ENCODE measurements at regions not wholly inside any gene's neighbourhood (a gene's known extent, or its start where the extent isn't known, plus 50 kb on each side); places are given as distances from the start of the nearest gene placed in this dataset.

DNA sequence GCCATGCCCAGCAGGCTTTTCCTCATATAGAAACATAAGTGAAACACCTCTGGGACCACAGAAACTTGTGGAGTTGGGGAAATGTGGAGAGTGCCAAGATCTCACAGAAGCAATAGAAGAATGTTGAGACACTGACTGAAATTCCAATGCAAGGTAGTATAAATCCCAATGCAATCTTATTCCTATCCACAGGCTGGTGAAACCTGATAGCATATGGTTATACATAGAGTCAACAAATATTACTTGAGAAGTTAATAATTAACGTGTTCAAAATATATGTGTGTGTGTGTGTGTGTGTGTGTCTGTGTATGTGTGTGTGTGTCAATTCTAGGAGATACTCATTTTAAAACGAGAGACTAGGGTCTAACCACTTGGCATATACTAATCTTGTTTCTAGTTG is 776.8 kb upstream of the ACVR2A start:
- Histone ChIP-seq H3K4me3 (ENCODE audit: severe bottlenecking) (no peak overlapping the region), H3K36me3 (ENCODE audit: low read depth) (no peaks in the 10 kb centered on the region), H3K27me3 (ENCODE audit: insufficient read depth, poor library complexity, severe bottlenecking) (no peaks in the 10 kb centered on the region), H3K9me3 (ENCODE audit: severe bottlenecking) (no peaks in the 10 kb centered on the region), H3K27ac (ENCODE audit: poor library complexity, severe bottlenecking) (no peak overlapping the region), H3K4me1 (ENCODE audit: insufficient read depth, poor library complexity, severe bottlenecking) (no peaks in the 10 kb centered on the region)
- no peak for DNase-seq (ENCODE audit: low spot score)
- no peak for ATAC-seq (ENCODE audit: low read depth)
- TF ChIP-seq CTCF (IDR thresholded peaks at IDR 0.05; ENCODE audit: poor library complexity, severe bottlenecking), result no peak

- Histone ChIP-seq H3K9me3 (ENCODE audit: severe bottlenecking) (no peaks in the 10 kb centered on the region), H3K4me1 (ENCODE audit: insufficient read depth, poor library complexity, severe bottlenecking) (no peaks in the 10 kb centered on the region), H3K4me3 (ENCODE audit: severe bottlenecking) (no peak overlapping the region), H3K36me3 (ENCODE audit: low read depth) (no peaks in the 10 kb centered on the region), H3K27ac (ENCODE audit: poor library complexity, severe bottlenecking) (no peak overlapping the region), H3K27me3 (ENCODE audit: insufficient read depth, poor library complexity, severe bottlenecking) (no peaks in the 10 kb centered on the region)
- DNase-seq (ENCODE audit: low spot score) (no peak), ATAC-seq (ENCODE audit: low read depth) (no peak)
- TF ChIP-seq CTCF (IDR thresholded peaks at IDR 0.05; ENCODE audit: poor library complexity, severe bottlenecking), result no peak
These were observed 777.7 kb upstream of the ACVR2A start for GRCh38 chr2:147067136-147067535.

DNA sequence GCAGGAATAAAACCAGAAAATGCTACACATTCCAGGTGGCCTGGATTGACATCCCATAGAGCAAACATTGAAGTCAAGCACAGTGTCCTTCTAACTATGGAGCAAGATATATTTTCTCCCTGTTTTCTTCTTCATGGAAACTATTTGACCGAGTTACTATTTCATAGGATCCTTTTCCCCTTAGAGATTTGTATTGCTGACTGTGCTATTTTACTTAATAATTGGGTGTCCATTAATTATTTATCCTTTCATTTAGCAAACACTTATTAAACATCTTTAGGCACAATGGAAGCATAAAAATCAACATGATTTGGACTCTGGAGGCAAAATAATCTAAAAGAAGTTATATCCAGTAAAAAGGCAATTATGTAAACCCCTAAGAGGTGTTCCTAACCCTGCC is 782.8 kb upstream of the ACVR2A start:
- DNase-seq (ENCODE audit: low spot score) (no peak), ATAC-seq (ENCODE audit: low read depth) (no peak)
- TF ChIP-seq CTCF (IDR thresholded peaks at IDR 0.05; ENCODE audit: poor library complexity, severe bottlenecking), result no peak
- Histone ChIP-seq H3K4me3 (ENCODE audit: severe bottlenecking) (no peak overlapping the region), H3K27ac (ENCODE audit: poor library complexity, severe bottlenecking) (no peak overlapping the region), H3K4me1 (ENCODE audit: insufficient read depth, poor library complexity, severe bottlenecking) (no peaks in the 10 kb centered on the region), H3K9me3 (ENCODE audit: severe bottlenecking) (no peaks in the 10 kb centered on the region), H3K36me3 (ENCODE audit: low read depth) (no peaks in the 10 kb centered on the region), H3K27me3 (ENCODE audit: insufficient read depth, poor library complexity, severe bottlenecking) (no peaks in the 10 kb centered on the region)

DNA sequence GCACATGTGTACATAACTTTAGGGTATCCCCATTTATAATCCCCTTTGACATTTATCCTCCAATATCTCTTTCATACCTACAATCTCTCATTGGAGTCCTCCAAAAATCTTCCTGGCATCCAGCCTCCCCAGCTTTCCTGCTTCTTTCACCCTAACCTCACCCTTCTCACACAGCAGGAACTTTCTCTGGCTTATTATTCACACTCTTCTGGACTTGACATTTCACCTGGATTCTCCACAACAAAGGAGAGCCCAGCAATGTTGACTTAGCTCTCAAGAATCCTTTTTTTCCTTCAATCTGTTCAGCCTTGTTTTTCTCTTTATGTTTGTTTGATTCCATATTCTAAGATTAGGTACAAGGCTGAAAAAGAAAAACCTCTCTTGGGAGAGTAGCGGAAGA is 783.6 kb upstream of the ACVR2A start:
- no peak for DNase-seq (ENCODE audit: low spot score)
- H3K4me1 ChIP-seq (ENCODE audit: insufficient read depth, poor library complexity, severe bottlenecking), result no peaks in the 10 kb centered on the region

More for the DNA sequence above, 783.6 kb upstream of the ACVR2A start:
- no peaks in the 10 kb centered on the region for H3K36me3 ChIP-seq (ENCODE audit: low read depth)
- no peak overlapping the region for H3K4me3 ChIP-seq (ENCODE audit: severe bottlenecking)
- H3K27me3 ChIP-seq (ENCODE audit: insufficient read depth, poor library complexity, severe bottlenecking), result no peaks in the 10 kb centered on the region
- H3K27ac ChIP-seq (ENCODE audit: poor library complexity, severe bottlenecking), result no peak overlapping the region
- ATAC-seq (ENCODE audit: low read depth), result no peak
- TF ChIP-seq CTCF (IDR thresholded peaks at IDR 0.05; ENCODE audit: poor library complexity, severe bottlenecking), result no peak
- no peaks in the 10 kb centered on the region for H3K9me3 ChIP-seq (ENCODE audit: severe bottlenecking)

Data from RWPE2 (cell line).